Prostate gland (tissue), 2 donors: ENCODE measurements at regions not wholly inside any gene's neighbourhood (a gene's known extent, or its start where the extent isn't known, plus 50 kb on each side); places are given as distances from the start of the nearest gene placed in this dataset.

Experiments
- DNase-seq: peaks from one replicate; pipeline ENCODE4 v3.0.0-alpha.2; 2019; ENCODE audit warnings: low spot score
- H3K27ac ChIP-seq, 2 donors: fragments of 200-600 bp; sonication (generic); 2 replicates each; pipeline ENCODE4 v1.5.1; 2017 to 2019
- H3K27me3 ChIP-seq: fragments of 200-600 bp; sonication (generic); replicated peaks from 2 replicates; pipeline ENCODE4 v1.5.1; 2019; ENCODE audit not compliant: insufficient read depth
- H3K36me3 ChIP-seq, 2 donors: fragments of 200-600 bp; sonication (generic); 1 replicate in 1 of 2; 2 replicates in 1 of 2; pipeline versions ENCODE4 v1.5.1 to v1.8.1; 2017 to 2019
- H3K4me1 ChIP-seq: fragments of 200-600 bp; sonication (generic); replicated peaks from 2 replicates; pipeline ENCODE4 v1.5.1; 2019
- H3K4me3 ChIP-seq, 2 donors: fragments of 200-600 bp; sonication (generic); 2 replicates each; pipeline ENCODE4 v1.5.1; 2017 to 2019
- H3K9me3 ChIP-seq: fragments of 200-600 bp; sonication (generic); 2 replicates; pipeline ENCODE4 v1.5.1; 2017
- CTCF ChIP-seq, 4 experiments: fragments of 200-600 bp in 2 of 4; fragments of 450-650 bp in 2 of 4; sonication (generic) in 2 of 4; IDR thresholded peaks; 1 replicate in 3 of 4; 2 replicates in 1 of 4; pipeline ENCODE4 v1.5.1; 2016 to 2019; ENCODE audit warnings: antibody characterized with exemption in 4 of 4, mild to moderate bottlenecking in 2 of 4, moderate library complexity in 2 of 4
- POLR2A ChIP-seq: fragments of 450-650 bp; IDR thresholded peaks from one replicate; pipeline ENCODE4 v1.6.1; 2016; ENCODE audit warnings: antibody characterized with exemption, mild to moderate bottlenecking
- POLR2AphosphoS5 ChIP-seq: sonication (generic); formaldehyde crosslinking; IDR thresholded peaks from one replicate; pipeline ENCODE4 v1.6.1; 2017; ENCODE audit warnings: antibody characterized with exemption
- WGBS: methylation state at CpG from one replicate; pipeline ENCODE4 v1.1.5; 2018; 5-methylcytosine and 5-hydroxymethylcytosine counted together
- intact Hi-C: fragments of 100-400 bp; cut with DNase I; formaldehyde crosslinking; loops from one replicate; pipeline ENCODE4 v1.14.2; 2022

GRCh38 chr2:66340521-66340920 lies 94.4 kb upstream of the MEIS1 start:
- no peaks in the 10 kb centered on the region for H3K36me3 ChIP-seq
- H3K27me3 ChIP-seq = no peaks in the 10 kb centered on the region
- H3K9me3 ChIP-seq = no peaks in the 10 kb centered on the region
- WGBS = 94% methylated on average over 5 of the region's 5 CpGs
- no peaks in the 10 kb centered on the region for H3K4me1 ChIP-seq
- no peak overlapping the region for H3K27ac ChIP-seq
- no peak overlapping the region for H3K4me3 ChIP-seq
- intact Hi-C loops = no loop called here
- TF ChIP-seq POLR2AphosphoS5 (no peak), POLR2A (no peak), CTCF (IDR thresholded peaks at IDR 0.05) (no peak)
- no peak for DNase-seq

GRCh38 chr2:66334237-66335029 lies 100.5 kb upstream of the MEIS1 start:
- no peak for TF ChIP-seq CTCF (IDR thresholded peaks at IDR 0.05)
- TF ChIP-seq POLR2AphosphoS5 = no peak
- no peak for TF ChIP-seq POLR2A
- Histone ChIP-seq H3K36me3 (no peaks in the 10 kb centered on the region), H3K4me1 (no peaks in the 10 kb centered on the region), H3K9me3 (no peaks in the 10 kb centered on the region), H3K27me3 (no peaks in the 10 kb centered on the region), H3K4me3 (no peak overlapping the region), H3K27ac (no peak overlapping the region)
- DNase-seq = no peak
- intact Hi-C loops = no loop called here
- 33% methylated on average over 10 of the region's 10 CpGs for WGBS

- no peaks in the 10 kb centered on the region for H3K36me3 ChIP-seq
- DNase-seq = no peak
- H3K4me3 ChIP-seq = no peak overlapping the region
- WGBS = 89% methylated on average over 5 of the region's 5 CpGs
- no peaks in the 10 kb centered on the region for H3K9me3 ChIP-seq
- no peaks in the 10 kb centered on the region for H3K27me3 ChIP-seq
- H3K27ac ChIP-seq = no peak overlapping the region
- TF ChIP-seq POLR2AphosphoS5 (no peak), POLR2A (no peak), CTCF (IDR thresholded peaks at IDR 0.05) (no peak)
- H3K4me1 ChIP-seq = no peaks in the 10 kb centered on the region
- intact Hi-C loops = no loop called here
Measured at GRCh38 chr2:66331176-66331575, 103.7 kb upstream of the MEIS1 start.

GRCh38 chr2:66329081-66329605 lies 105.8 kb upstream of the MEIS1 start:
- intact Hi-C loops = no loop called here
- TF ChIP-seq POLR2AphosphoS5 (no peak), POLR2A (no peak), CTCF (IDR thresholded peaks at IDR 0.05) (no peak)
- H3K27ac ChIP-seq = no peak overlapping the region
- H3K36me3 ChIP-seq = no peaks in the 10 kb centered on the region
- no peak overlapping the region for H3K4me3 ChIP-seq
- WGBS = 92% methylated on average over 5 of the region's 5 CpGs
- no peaks in the 10 kb centered on the region for H3K9me3 ChIP-seq
- no peaks in the 10 kb centered on the region for H3K4me1 ChIP-seq
- DNase-seq = no peak
- no peaks in the 10 kb centered on the region for H3K27me3 ChIP-seq
